Caco-2 (cell line): ENCODE measurements at regions not wholly inside any gene's neighbourhood (a gene's known extent, or its start where the extent isn't known, plus 50 kb on each side); places are given as distances from the start of the nearest gene placed in this dataset.

Experiments used
- BruUV-seq: library from RNA; stranded (reverse); fragments of 400-500 nt; replicated peaks from 2 replicates; lab custom pipeline; 2021; lab: Mats Ljungman, UMichigan
- CTCF ChIA-PET: fragments of 300-600 bp; sonication (Branson Sonifier 250); formaldehyde crosslinking; loops from one replicate; lab custom pipeline; 2022; ENCODE audit warnings: antibody characterized with exemption; lab: Charles Lee
- POLR2A ChIA-PET: fragments of 300-600 bp; sonication (Branson Sonifier 250); formaldehyde crosslinking; loops from one replicate; lab custom pipeline; 2022; ENCODE audit warnings: antibody characterized with exemption; lab: Charles Lee
- DNase-seq, 2 experiments: peaks; one replicate each; pipeline versions ENCODE4 v3.0.0 to v3.0.0-alpha.2; 2020 to 2022
- H3K27me3 ChIP-seq: replicated peaks from 2 replicates; pipeline ENCODE4 v1.6.0; 2011; ENCODE audit warnings: low read length; ENCODE audit not compliant: control insufficient read depth, insufficient read depth
- H3K36me3 ChIP-seq: 2 replicates; pipeline ENCODE4 v1.5.1; 2011; ENCODE audit warnings: low read length; ENCODE audit not compliant: control insufficient read depth, insufficient read depth
- H3K4me1 ChIP-seq: fragments of 250-450 bp; sonication (Bioruptor Pico); 2 replicates; pipeline ENCODE4 v1.5.1; 2020; ENCODE audit warnings: mild to moderate bottlenecking
- H3K4me3 ChIP-seq: 2 replicates; pipeline ENCODE4 v1.5.1; 2011; ENCODE audit warnings: low read depth, mild to moderate bottlenecking, control low read depth, low read length
- H3K9me3 ChIP-seq: fragments of 250-450 bp; sonication (Bioruptor Pico); 2 replicates; pipeline ENCODE4 v1.5.1; 2020; ENCODE audit warnings: mild to moderate bottlenecking, moderate library complexity
- H3K27ac Mint-ChIP-seq: one replicate; pipeline ENCODE4 v1.8.0; 2022; ENCODE audit warnings: mixed read lengths; ENCODE audit not compliant: unreplicated experiment
- H3K27me3 Mint-ChIP-seq: one replicate; pipeline ENCODE4 v1.8.0; 2022; ENCODE audit warnings: mixed read lengths; ENCODE audit not compliant: insufficient read depth, unreplicated experiment
- H3K36me3 Mint-ChIP-seq: one replicate; pipeline ENCODE4 v1.8.0; 2022; ENCODE audit warnings: mild to moderate bottlenecking, mixed read lengths; ENCODE audit not compliant: insufficient read depth, unreplicated experiment
- H3K4me1 Mint-ChIP-seq: one replicate; pipeline ENCODE4 v1.8.0; 2022; ENCODE audit warnings: low read depth, mixed read lengths; ENCODE audit not compliant: unreplicated experiment
- H3K4me3 Mint-ChIP-seq: one replicate; pipeline ENCODE4 v1.8.0; 2022; ENCODE audit warnings: mild to moderate bottlenecking, moderate library complexity, mixed read lengths; ENCODE audit not compliant: unreplicated experiment
- H3K9me3 Mint-ChIP-seq: one replicate; pipeline ENCODE4 v1.8.0; 2022; ENCODE audit warnings: mixed read lengths; ENCODE audit not compliant: unreplicated experiment
- intact Hi-C: fragments of 100-400 bp; cut with micrococcal nuclease; formaldehyde crosslinking; loops from one replicate; pipeline ENCODE4 v1.10.0; 2022; ENCODE audit not compliant: unreplicated experiment
- TF ChIP-seq, protein P1 (sequence below), 2 experiments: fragments of 200-600 bp in 1 of 2; IDR thresholded peaks; 1 replicate in 1 of 2; 2 replicates in 1 of 2; pipeline versions ENCODE4 v1.5.1 to v1.8.0; 2011 to 2022; ENCODE audit warnings: antibody characterized with exemption in 1 of 2, control low read depth in 1 of 2, inconsistent platforms in 1 of 2, low read depth in 1 of 2, low read length in 1 of 2, mild to moderate bottlenecking in 1 of 2, moderate library complexity in 1 of 2; ENCODE audit not compliant: insufficient read depth in 1 of 2, severe bottlenecking in 1 of 2, unreplicated experiment in 1 of 2

DNA sequence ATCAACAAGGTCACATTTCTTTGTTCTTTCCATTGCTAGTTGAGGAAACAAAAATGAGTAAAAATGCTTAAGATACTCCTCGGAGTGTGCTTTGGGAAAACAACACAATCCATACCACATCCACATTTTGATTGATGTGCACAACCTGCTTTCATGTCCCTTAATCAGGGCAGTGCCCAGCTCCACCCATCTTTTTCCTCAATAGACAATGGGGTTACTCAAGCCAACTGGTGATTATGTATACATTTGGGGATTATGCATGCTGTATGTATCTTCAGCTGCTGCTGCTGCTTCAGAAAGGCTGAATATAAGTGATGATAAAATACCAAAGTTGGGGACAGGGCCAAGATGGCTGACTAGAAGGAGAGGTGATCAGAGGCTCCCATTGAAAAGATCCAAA lies 155.2 kb upstream of the VGLL2 start:
- Mint-ChIP-seq H3K27me3 (peaks cover 8% of the 10 kb centered on the region), H3K4me3 (no peak overlapping the region), H3K9me3 (no peaks in the 10 kb centered on the region), H3K27ac (no peak overlapping the region), H3K36me3 (no peaks in the 10 kb centered on the region), H3K4me1 (no peaks in the 10 kb centered on the region)
- no TSS peak for BruUV-seq
- ChIA-PET POLR2A (no interaction called here), CTCF (no interaction called here)
- Histone ChIP-seq H3K4me3 (no peak overlapping the region), H3K4me1 (no peaks in the 10 kb centered on the region), H3K36me3 (no peaks in the 10 kb centered on the region), H3K9me3 (no peaks in the 10 kb centered on the region), H3K27me3 (no peaks in the 10 kb centered on the region; the same call in 1 of the 2 replicates)
- TF ChIP-seq, protein P1, sequence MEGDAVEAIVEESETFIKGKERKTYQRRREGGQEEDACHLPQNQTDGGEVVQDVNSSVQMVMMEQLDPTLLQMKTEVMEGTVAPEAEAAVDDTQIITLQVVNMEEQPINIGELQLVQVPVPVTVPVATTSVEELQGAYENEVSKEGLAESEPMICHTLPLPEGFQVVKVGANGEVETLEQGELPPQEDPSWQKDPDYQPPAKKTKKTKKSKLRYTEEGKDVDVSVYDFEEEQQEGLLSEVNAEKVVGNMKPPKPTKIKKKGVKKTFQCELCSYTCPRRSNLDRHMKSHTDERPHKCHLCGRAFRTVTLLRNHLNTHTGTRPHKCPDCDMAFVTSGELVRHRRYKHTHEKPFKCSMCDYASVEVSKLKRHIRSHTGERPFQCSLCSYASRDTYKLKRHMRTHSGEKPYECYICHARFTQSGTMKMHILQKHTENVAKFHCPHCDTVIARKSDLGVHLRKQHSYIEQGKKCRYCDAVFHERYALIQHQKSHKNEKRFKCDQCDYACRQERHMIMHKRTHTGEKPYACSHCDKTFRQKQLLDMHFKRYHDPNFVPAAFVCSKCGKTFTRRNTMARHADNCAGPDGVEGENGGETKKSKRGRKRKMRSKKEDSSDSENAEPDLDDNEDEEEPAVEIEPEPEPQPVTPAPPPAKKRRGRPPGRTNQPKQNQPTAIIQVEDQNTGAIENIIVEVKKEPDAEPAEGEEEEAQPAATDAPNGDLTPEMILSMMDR (IDR thresholded peaks at IDR 0.05; ENCODE audit: insufficient read depth in 1 of 2, low read depth in 1 of 2, low read length in 1 of 2, severe bottlenecking in 1 of 2, unreplicated experiment in 1 of 2), result no peak
- no peak for DNase-seq
- intact Hi-C loops, result no loop called here

DNA sequence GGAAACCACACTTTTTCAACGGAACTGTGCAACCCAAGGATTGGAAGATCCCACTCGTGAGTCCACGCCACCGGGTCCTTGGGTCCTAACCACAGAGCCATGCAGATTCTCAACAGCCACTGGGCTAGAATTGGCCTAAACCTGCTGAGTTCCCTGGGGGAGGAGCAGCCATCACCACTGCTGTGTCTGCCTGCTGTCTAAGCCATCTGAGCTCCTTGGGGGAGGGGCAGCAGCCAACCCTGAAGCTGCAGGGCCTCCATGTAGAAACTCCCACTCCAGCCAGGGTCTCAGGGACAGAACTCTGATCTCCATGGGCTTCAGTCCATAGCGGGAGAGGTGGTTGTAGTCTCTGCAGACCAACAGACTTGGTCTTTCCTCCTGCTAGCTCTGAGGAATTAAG lies 154.6 kb upstream of the VGLL2 start:
- H3K4me3 ChIP-seq, result no peak overlapping the region
- H3K9me3 Mint-ChIP-seq, result no peaks in the 10 kb centered on the region
- no peaks in the 10 kb centered on the region for H3K9me3 ChIP-seq
- BruUV-seq, result no TSS peak
- H3K27me3 Mint-ChIP-seq, result peaks cover 8% of the 10 kb centered on the region
- no peak overlapping the region for H3K27ac Mint-ChIP-seq
- intact Hi-C loops, result no loop called here
- H3K36me3 ChIP-seq, result no peaks in the 10 kb centered on the region
- H3K4me1 ChIP-seq, result no peaks in the 10 kb centered on the region
- POLR2A ChIA-PET, result no interaction called here
- no peaks in the 10 kb centered on the region; the same call in 1 of the 2 replicates for H3K27me3 ChIP-seq
- H3K4me3 Mint-ChIP-seq, result no peak overlapping the region
- H3K4me1 Mint-ChIP-seq, result no peaks in the 10 kb centered on the region
- TF ChIP-seq, protein P1 (IDR thresholded peaks at IDR 0.05; ENCODE audit: insufficient read depth in 1 of 2, low read depth in 1 of 2, low read length in 1 of 2, severe bottlenecking in 1 of 2, unreplicated experiment in 1 of 2), result no peak
- H3K36me3 Mint-ChIP-seq, result no peaks in the 10 kb centered on the region
- CTCF ChIA-PET, result no interaction called here
- DNase-seq, result no peak

DNA sequence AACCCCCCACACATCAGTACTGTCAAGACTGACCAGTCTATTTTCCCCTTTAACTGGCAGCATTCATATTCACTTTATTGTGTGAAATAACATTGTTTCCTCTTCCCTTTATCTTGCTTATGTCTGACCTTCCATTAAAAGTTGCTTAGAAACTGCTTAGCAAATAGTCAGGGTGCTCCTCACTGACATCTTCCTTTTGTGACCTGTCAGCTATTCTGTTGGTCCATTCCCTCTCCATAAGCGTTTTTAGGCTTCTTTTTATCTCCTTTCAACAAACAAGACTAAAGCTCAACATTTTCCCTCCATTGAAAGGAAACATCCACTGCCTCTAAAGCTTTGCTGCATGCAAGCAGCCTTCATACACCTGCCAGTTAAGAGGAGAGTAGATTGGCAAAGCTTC lies 147.7 kb upstream of the VGLL2 start:
- Histone ChIP-seq H3K9me3 (no peaks in the 10 kb centered on the region), H3K27me3 (no peaks in the 10 kb centered on the region), H3K4me1 (no peaks in the 10 kb centered on the region), H3K36me3 (no peaks in the 10 kb centered on the region), H3K4me3 (no peak overlapping the region)
- POLR2A ChIA-PET, result no interaction called here
- intact Hi-C loops, result no loop called here
- Mint-ChIP-seq H3K4me3 (no peak overlapping the region), H3K36me3 (no peaks in the 10 kb centered on the region), H3K27ac (no peak overlapping the region), H3K9me3 (no peaks in the 10 kb centered on the region), H3K4me1 (no peaks in the 10 kb centered on the region), H3K27me3 (peaks cover 2% of the 10 kb centered on the region)
- DNase-seq, result no peak
- TF ChIP-seq, protein P1 (IDR thresholded peaks at IDR 0.05; ENCODE audit: insufficient read depth in 1 of 2, low read depth in 1 of 2, low read length in 1 of 2, severe bottlenecking in 1 of 2, unreplicated experiment in 1 of 2), result no peak
- no TSS peak for BruUV-seq
- CTCF ChIA-PET, result no interaction called here
